Astrocyte (in vitro differentiated cells and primary cell): ENCODE measurements at regions not wholly inside any gene's neighbourhood (a gene's known extent, or its start where the extent isn't known, plus 50 kb on each side); places are given as distances from the start of the nearest gene placed in this dataset.
A peak's percentile ranks its signal among the peaks of the same experiment; 100 is the strongest.

Source experiments
- DNase-seq: peaks from one replicate; pipeline ENCODE4 v3.0.0-alpha.2; 2010; ENCODE audit warnings: low read depth
- FAIRE-seq: peaks from 2 replicates; lab custom pipeline; 2011; peaks lifted over from hg19 to GRCh38; lab: Jason Lieb, UNC
- H2AFZ ChIP-seq: 2 replicates; pipeline ENCODE4 v1.6.0; 2012; ENCODE audit warnings: low read depth, low read length, inconsistent platforms
- H3K27ac ChIP-seq: 2 replicates; pipeline ENCODE4 v1.5.1; 2011; ENCODE audit warnings: low read depth, low read length, inconsistent platforms
- H3K27me3 ChIP-seq: 2 replicates; pipeline ENCODE4 v1.6.0; 2011; ENCODE audit warnings: low read length, inconsistent platforms; ENCODE audit not compliant: insufficient read depth
- H3K36me3 ChIP-seq: 2 replicates; pipeline ENCODE4 v1.5.1; 2011; ENCODE audit warnings: low read length, inconsistent platforms; ENCODE audit not compliant: insufficient read depth
- H3K4me1 ChIP-seq: 2 replicates; pipeline ENCODE4 v1.5.1; 2011; ENCODE audit warnings: low read length, inconsistent platforms; ENCODE audit not compliant: insufficient read depth
- H3K4me2 ChIP-seq: 2 replicates; pipeline ENCODE4 v1.6.0; 2012; ENCODE audit warnings: low read length, inconsistent platforms
- H3K4me3 ChIP-seq: 2 replicates; pipeline ENCODE4 v1.5.1; 2011; ENCODE audit warnings: low read depth, mild to moderate bottlenecking, low read length, inconsistent platforms; ENCODE audit not compliant: insufficient read depth
- H3K79me2 ChIP-seq: 2 replicates; pipeline ENCODE4 v1.6.0; 2012; ENCODE audit warnings: mild to moderate bottlenecking, low read length, inconsistent platforms; ENCODE audit not compliant: insufficient read depth
- H3K9ac ChIP-seq: 2 replicates; pipeline ENCODE4 v1.6.0; 2012; ENCODE audit warnings: mild to moderate bottlenecking, low read length, inconsistent platforms
- H3K9me3 ChIP-seq: 2 replicates; pipeline ENCODE4 v1.5.1; 2012; ENCODE audit warnings: low read depth, mild to moderate bottlenecking, low read length, inconsistent platforms; ENCODE audit not compliant: insufficient read depth
- H4K20me1 ChIP-seq: 2 replicates; pipeline ENCODE4 v1.6.0; 2012; ENCODE audit warnings: low read length, inconsistent platforms; ENCODE audit not compliant: insufficient read depth
- H3K27ac Mint-ChIP-seq: one replicate; pipeline ENCODE4 v1.8.0; 2021; ENCODE audit warnings: mild to moderate bottlenecking, mixed read lengths; ENCODE audit not compliant: unreplicated experiment
- H3K27me3 Mint-ChIP-seq: one replicate; pipeline ENCODE4 v1.8.0; 2021; ENCODE audit warnings: low read depth, mixed read lengths; ENCODE audit not compliant: unreplicated experiment
- H3K36me3 Mint-ChIP-seq: one replicate; pipeline ENCODE4 v1.8.0; 2021; ENCODE audit warnings: low read depth, mixed read lengths; ENCODE audit not compliant: unreplicated experiment
- H3K4me1 Mint-ChIP-seq: one replicate; pipeline ENCODE4 v1.8.0; 2021; ENCODE audit warnings: low read depth, mixed read lengths; ENCODE audit not compliant: unreplicated experiment
- H3K4me3 Mint-ChIP-seq: one replicate; pipeline ENCODE4 v1.8.0; 2021; ENCODE audit warnings: mild to moderate bottlenecking, moderate library complexity, mixed read lengths; ENCODE audit not compliant: unreplicated experiment
- H3K9me3 Mint-ChIP-seq: one replicate; pipeline ENCODE4 v1.8.0; 2021; ENCODE audit warnings: mild to moderate bottlenecking, mixed read lengths; ENCODE audit not compliant: unreplicated experiment
- CTCF ChIP-seq: IDR thresholded peaks from 2 replicates; pipeline ENCODE4 v1.5.1; 2011; ENCODE audit warnings: low read depth, mild to moderate bottlenecking, inconsistent platforms, low read length, moderate library complexity; ENCODE audit not compliant: insufficient read depth
- EZH2 ChIP-seq: IDR thresholded peaks from 2 replicates; pipeline ENCODE4 v1.6.1; 2012; ENCODE audit warnings: mild to moderate bottlenecking, low read length, inconsistent platforms; ENCODE audit not compliant: insufficient read depth

GRCh38 chr6:3522561-3523260 lies 65.9 kb upstream of the SLC22A23 start:
- H3K9me3 ChIP-seq: no peaks in the 10 kb centered on the region
- H3K4me2 ChIP-seq: peak overlapping the region; percentile 65
- Mint-ChIP-seq H3K36me3 (no peaks in the 10 kb centered on the region), H3K4me1 (peaks cover 55% of the 10 kb centered on the region), H3K27ac (peak overlapping the region; percentile 89), H3K27me3 (peaks cover 4% of the 10 kb centered on the region), H3K9me3 (no peaks in the 10 kb centered on the region), H3K4me3 (no peak overlapping the region)
- H2AFZ ChIP-seq: no peak overlapping the region
- TF ChIP-seq EZH2 (no peak), CTCF (no peak)
- H3K4me3 ChIP-seq: no peak overlapping the region
- peak overlapping the region; percentile 23 for H3K9ac ChIP-seq
- no peaks in the 10 kb centered on the region for H3K36me3 ChIP-seq
- no peaks in the 10 kb centered on the region for H3K27me3 ChIP-seq
- peaks cover 32% of the 10 kb centered on the region for H3K4me1 ChIP-seq
- DNase-seq (peak; percentile 72), FAIRE-seq (peak; percentile 97)
- H4K20me1 ChIP-seq: no peaks in the 10 kb centered on the region
- no peaks in the 10 kb centered on the region for H3K79me2 ChIP-seq
- peak overlapping the region; percentile 60 for H3K27ac ChIP-seq

- H3K4me1 Mint-ChIP-seq: peaks cover 60% of the 10 kb centered on the region
- no peak for TF ChIP-seq EZH2
- no peak for TF ChIP-seq CTCF
- H3K9me3 Mint-ChIP-seq: no peaks in the 10 kb centered on the region
- no peaks in the 10 kb centered on the region for H4K20me1 ChIP-seq
- H2AFZ ChIP-seq: no peak overlapping the region
- no peaks in the 10 kb centered on the region for H3K36me3 Mint-ChIP-seq
- H3K4me1 ChIP-seq: peaks cover 37% of the 10 kb centered on the region
- H3K27ac Mint-ChIP-seq: peak overlapping the region; percentile 49
- H3K27ac ChIP-seq: no peak overlapping the region
- no peak overlapping the region for H3K4me2 ChIP-seq
- H3K79me2 ChIP-seq: no peaks in the 10 kb centered on the region
- no peak overlapping the region for H3K4me3 Mint-ChIP-seq
- no peak overlapping the region for H3K9ac ChIP-seq
- H3K9me3 ChIP-seq: no peaks in the 10 kb centered on the region
- no peak overlapping the region for H3K4me3 ChIP-seq
- no peaks in the 10 kb centered on the region for H3K27me3 ChIP-seq
- FAIRE-seq (no peak), DNase-seq (peak; percentile 36)
- H3K36me3 ChIP-seq: no peaks in the 10 kb centered on the region
- H3K27me3 Mint-ChIP-seq: no peaks in the 10 kb centered on the region
Measured at GRCh38 chr6:3520281-3521230, 63.7 kb upstream of the SLC22A23 start.
